Hematopoietic multipotent progenitor cell treated with erythropoietin and hydrocortisone succinate and interleukin-3 and kit ligand, for 17 days (in vitro differentiated cells): ENCODE measurements at regions not wholly inside any gene's neighbourhood (a gene's known extent, or its start where the extent isn't known, plus 50 kb on each side); places are given as distances from the start of the nearest gene placed in this dataset.

Source experiments
- DNase-seq: peaks from one replicate; pipeline ENCODE4 v3.0.0-alpha.2; 2015; ENCODE audit warnings: low spot score

DNA sequence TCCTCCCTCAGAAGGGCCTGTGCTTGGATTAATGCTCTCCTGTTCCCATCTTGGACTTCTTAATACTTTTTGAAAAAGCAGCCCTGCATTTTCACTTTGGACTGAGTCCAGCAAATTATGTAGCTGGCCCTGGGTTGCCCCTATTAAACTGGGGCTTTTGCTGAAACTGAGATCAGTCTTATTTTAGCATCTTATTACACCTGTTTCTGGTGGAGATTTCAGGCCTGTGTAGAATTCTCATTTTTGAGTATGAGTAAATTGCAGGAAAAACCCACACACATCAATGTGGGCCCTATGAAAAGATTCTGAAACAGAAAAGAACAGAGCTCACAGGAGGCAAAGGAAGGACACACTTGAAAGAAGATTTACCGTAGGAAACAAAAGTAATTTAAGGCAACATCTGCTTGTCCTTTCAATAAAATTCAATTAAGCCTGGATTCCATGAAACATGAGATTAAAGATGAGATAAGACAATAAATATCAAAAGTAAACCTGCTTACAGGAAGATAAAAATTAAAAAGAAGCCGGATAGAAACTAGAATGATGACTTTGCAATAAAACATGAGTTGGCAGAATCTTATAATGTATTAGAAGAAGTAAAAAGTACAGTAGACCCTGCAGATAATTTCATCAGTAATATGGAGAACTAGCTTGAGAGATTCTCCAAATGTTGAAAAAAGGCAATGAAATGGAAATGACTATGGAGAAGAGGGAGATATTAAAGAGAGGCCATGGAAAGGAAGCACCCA is 90.7 kb upstream of the GCFC2 start:
- DNase-seq: no peak

- no peak for DNase-seq
Observed at GRCh38 chr2:75800456-75800855, 89.7 kb upstream of the GCFC2 start.

DNA sequence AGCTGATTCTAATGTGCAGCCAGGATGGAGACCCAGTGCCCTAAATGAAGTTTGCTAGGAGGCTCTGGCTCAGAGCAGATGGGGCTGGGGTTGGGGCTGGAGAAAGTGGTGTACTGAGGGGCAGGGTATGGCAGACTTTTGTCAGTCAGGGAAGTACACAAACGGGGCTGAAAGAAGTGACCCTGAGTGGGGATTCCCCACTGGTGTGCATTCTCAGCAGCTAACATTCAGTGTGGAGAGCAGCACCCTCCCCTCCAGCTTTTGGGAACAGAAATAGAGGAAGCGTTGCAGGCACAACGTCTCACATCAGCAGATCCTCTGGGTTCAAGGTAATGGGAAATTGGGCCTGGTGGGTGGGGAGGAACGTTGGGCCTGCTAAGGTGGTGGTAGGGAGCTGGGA is 89.1 kb upstream of the GCFC2 start:
- DNase-seq: no peak

DNA sequence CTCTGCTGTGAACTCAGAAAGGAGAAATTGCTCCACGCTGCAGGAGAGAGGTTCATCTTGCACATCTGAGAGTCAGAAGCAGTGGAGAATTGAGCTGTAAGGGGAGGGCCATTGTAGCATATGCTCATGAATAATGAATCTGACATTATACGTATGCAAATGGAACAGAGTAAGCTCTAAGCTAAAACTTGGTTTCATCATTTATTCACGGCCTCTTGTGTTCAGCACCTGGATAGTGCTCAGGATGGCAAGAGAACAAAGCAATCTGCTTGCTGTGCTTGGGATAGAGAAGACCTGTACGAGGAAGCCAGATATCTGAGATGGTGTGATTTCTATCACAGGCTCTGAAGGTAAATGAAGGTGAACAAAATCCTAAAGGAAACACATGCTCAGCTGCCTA is 87.9 kb upstream of the GCFC2 start:
- DNase-seq: no peak

DNA sequence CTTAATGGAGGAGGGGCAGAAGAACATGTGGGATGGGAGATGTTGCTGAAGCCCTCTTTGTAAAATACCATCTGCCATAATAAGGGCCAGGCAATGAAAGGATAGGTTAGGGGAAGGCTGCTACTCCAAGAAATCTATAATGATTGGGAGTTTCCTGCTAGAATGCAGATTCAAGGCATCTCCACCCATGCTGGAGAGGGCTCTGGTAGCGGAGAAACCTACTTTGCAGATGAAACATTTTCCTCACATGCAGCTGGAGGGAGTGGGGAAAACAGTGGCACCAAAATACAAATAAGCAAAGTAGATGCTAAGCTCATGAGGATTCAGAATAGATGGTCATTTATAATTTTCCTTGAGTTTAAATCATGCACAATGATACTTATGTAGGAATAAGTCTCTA is 82.3 kb upstream of the GCFC2 start:
- no peak for DNase-seq

DNA sequence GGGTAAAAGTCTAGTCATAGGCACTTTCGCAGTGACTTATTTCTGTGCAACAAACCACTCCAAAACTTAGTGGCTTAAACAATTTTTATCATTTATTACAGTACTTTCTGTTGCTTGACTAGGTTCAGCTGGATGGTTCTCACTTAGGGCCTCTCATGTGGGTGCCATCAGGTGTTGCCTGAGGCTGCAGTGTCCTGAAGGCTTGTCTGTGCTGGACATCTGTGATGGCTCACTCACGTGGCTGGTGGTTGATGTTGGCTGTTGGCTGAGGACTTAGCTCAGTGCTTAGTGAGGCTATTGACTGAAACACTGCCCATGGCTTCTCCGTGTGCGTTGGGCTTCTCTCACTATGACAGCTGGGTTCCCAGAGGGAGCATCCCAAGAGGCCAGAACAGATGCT is 81.4 kb upstream of the GCFC2 start:
- no peak for DNase-seq

DNA sequence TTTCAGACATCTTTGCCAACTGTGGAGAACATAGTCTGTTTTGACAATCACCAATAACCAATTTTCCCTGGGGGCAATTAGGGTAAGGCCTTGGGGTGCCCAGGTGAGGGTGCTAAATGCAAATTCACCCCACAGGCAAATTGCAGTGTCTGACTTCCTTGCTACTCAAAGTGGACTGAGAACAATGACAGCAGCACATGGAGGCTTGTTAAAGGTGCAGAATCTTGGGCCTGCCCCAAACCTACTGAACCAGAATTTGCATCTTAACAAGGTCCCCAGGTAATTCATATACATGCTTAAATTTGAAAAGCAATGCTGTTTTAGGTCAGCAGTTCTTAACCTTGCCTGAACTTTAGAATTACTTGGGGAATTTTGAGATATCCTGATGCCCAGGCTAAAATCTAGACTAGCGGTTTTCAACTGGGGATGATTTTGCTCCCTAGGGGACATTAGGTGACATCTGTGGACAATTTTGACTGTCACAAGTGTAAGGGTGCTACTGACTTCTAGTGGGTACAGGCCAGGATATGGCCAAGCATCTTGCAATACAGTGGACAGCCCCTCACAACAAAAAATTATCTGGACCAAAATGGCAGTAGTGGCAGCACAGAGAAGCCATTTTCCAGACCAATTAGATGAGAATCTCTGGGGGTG is 80.2 kb upstream of the GCFC2 start:
- DNase-seq: no peak

GRCh38 chr2:75790121-75790813 is 79.6 kb upstream of the GCFC2 start:
- DNase-seq: no peak

- DNase-seq: no peak
Observed at GRCh38 chr2:75788902-75789301, 78.2 kb upstream of the GCFC2 start.

GRCh38 chr2:75788154-75788553 is 77.4 kb upstream of the GCFC2 start:
- DNase-seq: no peak

GRCh38 chr2:75787532-75788132 is 76.9 kb upstream of the GCFC2 start:
- DNase-seq: no peak

DNA sequence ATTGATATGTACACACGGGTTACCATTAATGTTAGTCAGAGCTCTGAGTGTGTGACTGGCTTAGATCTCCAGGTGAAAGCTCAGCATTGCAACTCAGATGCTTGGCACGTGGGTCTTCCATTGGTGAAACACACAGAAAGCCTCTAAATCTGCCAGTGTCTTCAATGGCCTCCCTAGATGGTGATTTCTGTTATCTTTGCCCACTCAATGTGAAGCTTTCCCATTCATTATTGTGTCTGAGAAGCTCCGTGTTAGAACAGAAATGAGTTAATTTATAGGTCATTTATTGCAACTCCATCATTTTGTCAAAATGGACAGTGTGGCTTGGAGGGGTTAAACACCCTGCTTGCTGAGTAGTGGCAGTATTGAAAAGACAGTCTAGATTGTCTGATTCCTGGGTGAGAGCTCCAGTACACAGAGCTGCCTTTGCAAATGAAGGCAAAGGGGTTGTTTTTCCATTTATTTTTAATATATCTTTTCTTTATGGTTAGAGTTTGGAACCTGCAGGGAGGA is 64.7 kb upstream of the GCFC2 start:
- no peak for DNase-seq

DNA sequence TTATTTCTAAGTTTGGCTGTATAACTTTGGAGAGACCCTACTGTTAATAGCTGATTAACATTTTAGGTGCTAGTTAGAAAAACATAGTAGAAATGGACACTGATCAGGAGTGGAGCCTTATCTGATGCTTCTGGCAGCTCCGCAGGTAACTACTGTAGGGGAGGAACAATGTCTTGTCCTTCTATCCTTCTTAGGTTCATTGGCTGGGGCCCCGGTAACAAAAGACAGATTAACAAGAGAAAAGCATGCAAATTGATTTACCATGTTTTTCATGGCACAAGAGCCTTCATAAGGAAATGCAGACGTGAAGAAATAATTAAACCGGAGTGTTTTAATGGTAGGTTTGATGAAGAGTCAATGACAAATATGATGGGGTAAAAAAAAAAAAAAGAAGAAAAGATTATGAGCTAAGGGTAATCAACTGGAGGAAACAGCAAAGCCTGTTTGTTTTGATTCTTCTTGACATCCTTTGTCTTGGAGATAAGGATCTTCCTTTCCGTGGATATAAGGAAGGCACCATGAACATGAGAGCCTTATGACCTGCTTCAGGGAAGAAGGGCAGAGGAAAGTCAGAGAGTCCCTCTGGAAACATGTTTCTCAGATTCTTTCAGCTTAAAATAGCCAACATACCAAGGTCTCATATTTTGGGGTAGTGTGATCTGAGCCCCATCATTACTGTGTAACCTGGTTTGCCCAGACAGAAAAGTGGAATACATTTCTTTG is 62.4 kb upstream of the GCFC2 start:
- no peak for DNase-seq

GRCh38 chr2:75765798-75766197 is 55.1 kb upstream of the GCFC2 start:
- DNase-seq: no peak

- no peak for DNase-seq
Observed at GRCh38 chr2:75764611-75765010, 53.9 kb upstream of the GCFC2 start.
